ENCODE measurements at regions not wholly inside any gene's neighbourhood (a gene's known extent, or its start where the extent isn't known, plus 50 kb on each side); places are given as distances from the start of the nearest gene placed in this dataset.

DNA sequence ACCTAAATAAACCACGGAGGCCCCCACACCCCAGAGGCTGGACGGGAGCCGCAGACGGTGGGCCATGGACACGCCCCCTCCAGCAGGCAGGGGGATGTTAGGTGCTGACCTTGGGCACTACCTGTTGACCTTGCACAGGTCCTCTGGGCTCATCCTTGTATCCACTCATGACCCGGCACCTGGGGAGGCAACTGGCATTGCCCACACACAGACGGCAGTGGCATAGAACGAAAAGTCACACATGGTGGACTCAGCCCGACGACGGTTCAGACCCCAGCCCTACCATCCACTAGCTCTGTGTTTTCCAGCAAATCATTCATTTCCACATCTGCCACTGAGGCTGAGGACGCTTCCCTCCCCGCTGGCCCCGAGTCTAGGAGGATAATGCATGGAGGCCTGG lies 247.7 kb upstream of the PPP2R2D start:
- ATAC-seq: no peak

DNA sequence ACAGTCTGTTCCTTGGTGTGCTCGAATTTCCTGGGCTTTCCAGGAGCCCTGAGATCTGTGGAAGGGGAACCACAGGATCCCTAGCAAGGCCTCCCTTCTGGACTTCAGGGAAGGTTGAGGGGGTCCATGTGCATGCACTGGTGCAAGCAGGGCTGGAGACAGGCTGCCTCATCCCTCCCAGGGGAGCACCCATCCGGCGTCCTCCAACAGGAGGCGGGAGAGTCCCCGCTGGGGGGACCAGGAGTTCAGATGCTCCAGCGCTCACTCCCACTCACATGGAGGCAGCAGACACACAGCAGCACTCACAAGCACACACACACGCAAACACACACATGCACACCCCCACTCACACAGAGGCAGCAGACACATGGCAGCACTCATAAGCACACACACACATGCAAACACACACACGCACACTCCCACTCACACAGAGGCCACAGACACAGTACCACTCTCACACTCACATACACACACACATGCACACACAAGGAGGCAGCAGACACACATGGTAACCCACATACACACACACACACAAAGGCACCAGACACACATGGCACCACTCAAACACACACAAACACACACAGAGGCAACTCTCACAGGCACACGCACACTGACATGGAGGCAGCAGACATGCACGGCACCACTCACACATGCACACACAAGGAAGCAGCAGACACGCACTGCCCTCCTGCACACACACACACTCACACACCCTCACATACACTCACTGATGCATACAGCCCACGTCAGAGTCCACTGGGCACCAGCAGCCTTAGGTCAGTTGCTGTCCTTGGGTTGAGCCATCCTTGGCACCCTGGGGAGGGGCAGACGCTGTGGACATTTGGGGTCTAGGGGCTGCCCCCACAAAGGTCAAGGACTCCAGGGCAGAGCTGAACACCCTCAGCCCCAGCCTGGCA lies 247.0 kb upstream of the PPP2R2D start:
- ATAC-seq: no peak

DNA sequence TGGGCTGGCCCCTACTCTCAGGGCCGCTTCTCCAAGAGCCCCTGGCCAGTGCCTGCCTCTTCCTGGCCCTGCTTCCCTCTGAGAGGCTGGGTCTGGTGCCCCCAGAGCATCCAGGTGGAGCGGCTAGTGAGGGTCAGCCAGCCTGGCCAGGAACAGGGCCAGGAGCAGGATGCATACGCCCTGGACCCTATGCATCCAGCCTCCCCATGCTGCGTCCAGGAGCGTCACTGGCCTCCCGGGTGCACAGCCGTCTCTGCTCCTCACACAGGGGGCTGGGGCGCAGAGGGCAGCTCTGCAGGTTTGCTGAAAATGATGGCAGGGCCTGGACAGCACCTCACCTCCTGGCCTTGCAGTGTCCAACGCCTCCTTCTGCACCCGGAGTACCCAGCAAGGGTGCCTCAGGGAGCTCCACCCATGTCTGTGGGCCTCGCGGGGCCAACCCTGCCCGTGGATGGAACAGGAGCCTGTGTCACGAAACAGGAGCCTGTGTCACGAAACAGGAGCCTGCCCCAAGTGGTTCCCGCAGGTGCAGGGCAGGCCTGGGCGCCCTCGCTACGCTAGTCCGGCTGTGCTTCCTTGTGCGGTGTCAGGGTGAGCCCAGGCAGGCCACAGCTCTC lies 246.2 kb upstream of the PPP2R2D start:
- no peak for ATAC-seq

DNA sequence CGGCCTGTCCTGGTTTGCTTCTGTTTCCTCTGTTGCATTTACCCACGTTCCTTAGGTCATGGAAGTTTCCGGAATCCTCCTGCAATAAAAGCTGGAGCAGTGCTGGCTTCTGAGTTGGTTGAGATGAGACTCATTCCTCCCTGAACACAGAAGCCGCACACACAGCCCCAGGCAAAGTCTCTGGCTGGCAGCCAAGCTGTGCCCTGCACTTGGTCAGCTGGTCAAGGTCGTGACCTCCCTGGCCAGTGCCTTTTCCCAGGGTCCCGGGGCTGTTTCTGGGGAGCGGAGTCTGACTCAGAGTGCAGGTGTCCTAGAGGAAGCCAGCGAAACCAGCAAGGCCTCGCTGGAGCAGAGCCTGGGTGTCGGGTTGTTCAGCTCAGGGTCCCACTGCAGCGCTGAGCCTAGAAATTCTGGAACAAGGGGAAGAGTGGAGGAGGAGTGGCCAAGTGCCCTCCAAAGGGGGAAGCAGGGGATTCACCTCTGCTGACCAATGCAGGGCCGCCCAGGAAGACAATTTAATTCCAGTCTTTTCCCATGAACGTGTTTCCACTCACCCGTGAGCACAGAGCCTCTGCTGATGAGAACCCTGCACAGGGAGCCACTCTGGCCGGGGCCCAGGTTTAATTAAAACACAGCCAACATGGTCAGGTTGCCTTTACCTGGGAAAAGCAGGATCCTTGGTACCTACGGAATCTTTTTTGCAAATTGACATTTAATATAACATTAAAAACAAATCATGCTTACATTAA lies 245.5 kb upstream of the PPP2R2D start:
- ATAC-seq: no peak

DNA sequence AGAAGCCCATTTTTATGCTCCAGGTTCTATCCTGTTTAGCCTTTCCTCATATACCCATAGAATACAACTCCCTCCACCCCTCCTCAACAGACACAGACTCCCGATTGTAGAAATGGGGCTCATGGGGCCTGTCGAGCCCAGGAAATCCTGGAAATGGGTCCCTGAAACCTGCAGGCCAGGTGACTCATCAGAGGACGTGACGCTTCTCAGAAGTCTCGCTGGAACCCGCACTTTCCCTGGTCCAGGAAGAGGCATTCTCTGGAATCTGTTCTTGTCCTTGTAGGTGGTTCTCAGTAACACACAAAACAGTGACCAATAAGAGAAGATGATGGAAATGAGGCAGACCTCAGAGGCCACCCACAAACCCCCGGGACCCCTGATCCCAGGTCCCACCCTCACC lies 244.8 kb upstream of the PPP2R2D start:
- no peak for ATAC-seq

DNA sequence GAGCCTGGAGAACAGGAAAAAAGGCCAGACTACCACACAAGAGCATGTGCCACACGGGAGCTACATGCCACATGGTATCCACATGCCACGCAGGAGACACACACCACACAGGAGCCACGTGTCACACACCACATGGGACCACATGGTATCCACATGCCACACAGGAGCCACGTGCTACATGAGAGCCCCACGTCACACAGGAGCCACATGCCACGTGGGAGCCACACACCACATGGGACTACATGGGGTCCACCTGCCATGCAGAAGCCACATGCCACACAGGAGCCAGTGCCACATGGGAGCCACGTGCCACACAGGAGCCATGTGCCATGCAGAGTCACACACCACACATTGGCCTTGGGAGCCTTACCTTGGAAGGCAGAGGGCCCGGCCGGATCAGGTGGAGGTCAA lies 244.4 kb upstream of the PPP2R2D start:
- no peak for ATAC-seq

DNA sequence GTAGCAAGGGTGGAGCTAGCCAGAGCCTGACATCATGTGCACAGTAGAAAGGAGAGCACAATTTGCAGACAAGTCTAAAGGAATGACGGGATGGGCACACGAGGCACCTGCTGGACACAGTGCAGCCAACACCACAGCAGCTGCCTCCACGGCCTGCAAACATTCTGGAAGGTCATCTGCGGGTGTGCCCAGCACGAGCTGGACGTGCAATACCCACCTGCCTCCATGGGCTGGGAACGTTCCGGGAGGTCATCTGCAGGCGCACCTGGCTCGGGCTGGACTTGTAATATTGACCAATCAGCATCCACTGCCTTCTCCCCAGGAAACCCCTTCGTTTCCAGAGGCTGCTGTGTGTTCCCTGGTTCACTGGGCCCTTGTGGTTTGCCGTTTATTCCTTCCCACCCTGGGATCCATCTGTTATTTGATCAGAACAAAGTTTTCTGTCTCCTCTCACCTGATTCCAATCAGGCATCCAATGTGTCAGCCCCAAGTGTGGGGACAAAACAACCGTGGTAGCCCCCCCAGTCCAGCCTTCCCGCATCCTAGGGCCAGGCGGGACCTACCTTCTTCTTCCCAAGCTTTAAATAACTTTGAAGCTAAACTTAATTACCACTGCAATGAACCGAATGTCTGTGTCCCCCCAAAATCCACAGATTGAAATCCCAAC lies 243.4 kb upstream of the PPP2R2D start:
- ATAC-seq: no peak

DNA sequence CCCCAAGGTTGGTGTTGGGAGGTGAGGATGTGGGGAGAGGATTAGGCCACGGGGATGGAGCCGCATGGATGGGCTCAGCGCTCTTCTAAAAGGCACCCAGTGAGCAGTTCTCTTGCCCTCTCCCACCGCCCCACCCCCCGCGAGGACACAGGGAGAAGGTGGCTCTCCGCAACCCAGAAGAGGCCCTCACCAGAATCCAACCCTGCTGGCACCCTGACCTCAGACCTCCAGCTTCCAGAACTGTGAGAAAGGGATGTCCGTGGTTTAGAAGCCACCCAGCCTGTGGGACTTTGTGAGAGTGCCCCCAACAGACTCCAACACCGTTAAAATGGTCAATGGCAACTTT lies 242.8 kb upstream of the PPP2R2D start:
- ATAC-seq: no peak

DNA sequence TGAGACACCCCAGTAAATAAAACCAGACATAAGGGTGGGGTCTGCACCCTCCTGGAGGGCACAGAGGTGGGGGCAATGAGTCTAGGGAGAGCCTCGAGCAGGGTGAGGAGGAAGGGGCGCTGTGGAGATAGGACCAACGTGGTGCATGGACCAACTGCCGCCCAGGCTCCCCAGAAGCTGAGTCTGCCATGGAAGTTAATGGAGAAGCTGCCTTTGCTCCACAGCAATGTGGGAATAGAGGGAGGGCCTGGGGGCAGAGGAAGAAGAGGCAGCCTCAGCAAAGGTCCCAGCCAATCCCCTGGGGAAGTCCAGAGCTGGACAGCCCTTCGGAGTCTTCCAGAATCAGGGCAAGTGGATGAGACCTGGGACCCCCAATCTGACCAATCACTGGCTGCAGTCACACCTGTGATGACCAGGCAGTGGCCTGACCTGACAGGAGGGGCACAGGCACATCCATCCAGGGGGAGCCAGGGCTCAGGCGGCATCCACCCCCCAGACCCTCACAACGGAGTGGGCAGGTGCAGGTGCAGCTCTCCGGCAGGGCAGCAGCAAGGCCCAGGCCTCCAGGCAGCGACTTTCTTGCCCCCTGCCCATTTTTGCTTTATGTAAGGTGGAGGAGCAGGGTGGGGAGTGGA lies 242.2 kb upstream of the PPP2R2D start:
- no peak for ATAC-seq

DNA sequence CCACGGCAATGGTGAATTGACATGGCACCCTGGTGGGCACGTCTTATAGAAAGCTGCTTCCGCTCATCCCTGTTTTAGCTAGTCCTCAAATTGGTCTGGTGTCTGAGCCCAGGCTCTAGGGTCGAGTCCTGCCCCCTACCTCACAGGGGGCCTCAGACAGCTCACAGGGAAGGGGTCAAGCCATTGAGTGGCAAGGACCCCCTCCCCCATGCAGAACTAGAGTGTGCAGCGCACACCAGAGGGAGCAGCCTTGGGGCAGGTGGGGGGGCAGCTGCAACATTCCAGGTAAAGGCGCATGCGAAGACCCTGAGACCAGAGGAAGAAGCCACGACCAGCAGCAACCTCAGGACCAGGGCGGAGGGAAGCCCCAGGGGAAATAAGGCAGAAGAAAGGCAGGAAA lies 240.4 kb upstream of the PPP2R2D start:
- no peak for ATAC-seq

DNA sequence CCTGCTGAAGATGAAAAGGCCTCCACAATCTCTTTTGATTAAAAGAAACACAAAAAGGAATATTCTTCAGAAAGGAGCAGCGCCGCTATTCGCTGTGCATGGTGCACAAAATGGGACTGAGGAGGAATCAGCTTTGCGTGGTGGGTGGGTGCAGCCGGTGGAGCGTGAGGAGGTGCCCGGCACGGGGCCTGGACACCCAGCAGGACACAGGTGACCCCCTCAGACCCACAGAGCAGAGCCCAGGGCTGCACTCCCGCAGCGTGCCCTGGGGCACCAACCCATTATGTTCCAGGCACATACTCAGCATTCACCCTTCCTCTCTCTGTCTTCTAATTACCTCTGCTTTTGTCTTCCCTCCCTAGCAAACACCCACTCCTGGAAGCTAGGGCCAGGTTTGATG lies 238.0 kb upstream of the PPP2R2D start:
- ATAC-seq: no peak

DNA sequence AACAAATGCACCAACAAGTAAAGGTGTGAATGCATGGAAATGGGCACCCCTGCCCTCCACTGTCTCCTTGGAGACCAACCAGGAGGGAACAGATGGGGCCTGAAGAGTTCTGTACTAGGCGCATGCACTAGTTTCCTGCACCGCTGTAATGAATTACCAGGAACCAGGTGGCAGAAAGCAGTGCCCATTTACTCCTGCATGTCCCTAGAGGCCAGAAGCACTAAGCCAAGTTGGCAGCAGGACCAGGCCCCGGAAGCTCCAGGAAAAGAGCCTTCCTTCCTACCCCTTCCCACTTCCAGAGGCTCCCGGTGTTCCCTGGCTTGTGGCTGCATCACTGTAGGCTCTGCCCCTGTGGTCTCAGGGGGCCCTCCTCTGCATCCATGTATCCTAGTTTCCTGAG lies 237.5 kb upstream of the PPP2R2D start:
- ATAC-seq: no peak

DNA sequence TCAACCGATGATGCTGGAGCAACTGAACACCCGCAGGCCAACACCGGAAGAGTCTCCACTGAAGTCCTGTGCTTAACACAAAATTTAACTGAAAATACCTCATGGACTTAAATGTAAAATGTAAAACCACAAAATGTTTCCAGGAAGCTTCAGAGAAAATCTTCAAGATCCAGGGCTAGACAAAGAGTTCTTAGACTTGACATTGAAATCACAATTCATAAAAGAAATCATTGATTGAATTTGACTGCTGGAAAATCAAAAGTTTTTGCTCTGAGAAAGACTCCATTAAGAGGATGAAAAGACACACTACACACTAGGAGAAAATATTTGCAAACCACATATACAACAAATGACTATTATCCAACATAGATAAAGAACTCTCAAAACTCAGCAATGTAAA lies 234.7 kb upstream of the PPP2R2D start:
- no peak for ATAC-seq

DNA sequence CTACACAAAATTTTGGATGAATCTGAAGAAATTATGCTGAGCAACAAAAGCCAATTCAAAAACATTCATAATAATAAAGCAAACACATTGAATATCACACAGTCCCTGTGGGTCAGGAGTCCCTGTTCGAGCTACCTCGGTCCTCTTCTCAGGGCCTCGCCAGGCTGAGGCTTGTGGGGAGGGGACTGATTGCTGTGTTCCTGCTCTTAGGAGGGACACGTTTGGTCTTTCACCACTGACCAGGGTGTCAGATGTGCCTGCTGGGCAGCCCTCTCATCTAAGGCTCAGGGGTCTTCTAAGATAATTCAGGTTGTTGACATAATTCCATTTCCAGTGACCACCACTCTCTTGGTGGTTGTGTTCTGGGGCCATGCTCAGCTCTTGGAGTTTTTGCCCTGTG lies 233.8 kb upstream of the PPP2R2D start:
- ATAC-seq: no peak

DNA sequence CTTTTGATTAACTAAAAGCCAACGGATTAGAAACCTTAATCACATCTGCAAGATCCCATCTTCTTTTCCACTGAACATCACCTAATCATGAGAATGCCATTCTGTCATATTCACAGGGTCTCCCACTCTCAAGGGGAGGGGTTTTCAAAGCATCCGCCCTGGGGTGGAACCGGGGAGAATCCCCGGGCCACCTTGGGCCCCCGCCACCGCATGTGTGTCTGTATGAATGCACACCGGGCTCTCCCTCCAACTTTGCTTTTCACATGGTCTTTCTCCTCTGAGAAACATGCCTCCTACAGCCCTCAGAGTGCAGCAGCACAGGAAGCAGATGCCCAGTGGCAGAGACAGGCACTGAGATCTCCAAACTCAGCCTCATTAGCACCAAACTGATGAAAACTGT lies 233.2 kb upstream of the PPP2R2D start:
- no peak for ATAC-seq

DNA sequence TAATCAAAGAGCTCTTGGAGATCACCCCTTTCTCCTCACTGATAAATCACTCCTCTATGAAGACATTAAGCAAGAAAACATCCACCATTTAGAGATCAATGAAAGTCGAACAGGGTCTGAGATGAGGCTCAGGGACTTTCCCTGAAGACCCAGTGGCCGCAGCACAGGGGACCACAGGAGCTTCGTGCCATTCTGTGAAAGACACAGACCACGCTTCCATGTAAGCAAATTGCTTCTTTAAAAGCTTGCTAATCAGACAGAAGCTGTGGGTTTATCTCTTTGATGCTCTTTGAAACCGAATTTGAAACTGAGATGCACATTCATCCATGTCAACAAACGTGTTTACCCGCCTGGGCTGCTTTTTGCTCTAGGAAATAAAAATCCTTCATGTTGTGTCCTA lies 231.9 kb upstream of the PPP2R2D start:
- ATAC-seq: no peak

DNA sequence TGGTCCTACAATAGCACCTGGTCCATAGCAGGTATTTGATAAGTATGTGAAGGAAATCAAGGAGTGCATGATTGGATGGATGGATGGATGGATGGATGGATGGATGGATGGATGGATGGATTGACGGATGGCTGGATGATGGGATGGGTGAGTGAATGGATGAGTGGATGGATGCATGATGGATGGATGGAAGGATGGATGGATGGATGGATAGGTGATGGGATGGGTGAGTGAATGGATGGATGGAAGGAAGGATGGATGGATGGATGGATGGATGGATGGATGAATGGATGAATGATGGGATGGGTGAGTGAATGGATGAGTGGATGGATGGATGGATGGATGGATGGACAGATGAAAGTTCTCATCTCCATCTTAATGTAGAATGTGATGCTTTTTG lies 231.0 kb upstream of the PPP2R2D start:
- ATAC-seq: no peak

DNA sequence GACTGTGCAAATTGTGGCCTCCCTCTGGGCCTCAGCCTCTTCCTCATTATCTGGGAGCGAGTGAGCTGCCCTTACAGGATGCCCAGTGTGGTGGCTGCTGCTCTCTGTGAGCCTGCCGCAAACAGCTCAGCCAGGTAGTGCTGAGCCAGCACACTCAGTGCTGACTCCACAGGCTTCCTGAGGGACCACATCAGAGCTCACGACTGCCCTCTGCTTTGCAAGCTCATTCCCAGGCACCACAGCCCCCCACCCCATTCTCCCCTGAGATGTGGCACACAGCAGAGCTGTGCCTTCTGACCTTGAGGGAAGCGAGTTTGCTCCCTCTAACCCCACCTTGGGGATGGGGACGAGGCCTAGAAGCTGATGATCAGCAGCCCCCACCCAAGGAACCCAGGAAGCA lies 230.5 kb upstream of the PPP2R2D start:
- ATAC-seq: no peak

DNA sequence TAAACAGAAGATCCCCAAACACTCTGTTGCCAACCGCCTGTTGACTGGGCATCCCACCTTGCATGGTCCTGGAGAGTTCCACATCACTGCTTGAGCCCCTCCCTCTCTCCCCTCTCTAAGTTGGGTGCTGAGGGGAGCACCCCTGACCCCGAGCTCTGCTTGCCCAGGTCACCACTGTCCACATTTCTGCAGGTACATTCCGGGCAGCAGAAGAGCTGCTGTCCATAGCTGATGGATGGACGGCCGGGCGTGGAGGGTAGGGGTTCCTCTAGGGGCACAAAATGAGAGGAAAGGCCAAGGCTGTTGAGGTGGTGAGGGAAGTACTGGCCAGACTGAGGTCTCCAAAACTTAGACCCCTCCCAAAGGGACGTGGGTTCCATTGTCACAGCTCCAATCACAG lies 227.4 kb upstream of the PPP2R2D start:
- ATAC-seq: no peak

DNA sequence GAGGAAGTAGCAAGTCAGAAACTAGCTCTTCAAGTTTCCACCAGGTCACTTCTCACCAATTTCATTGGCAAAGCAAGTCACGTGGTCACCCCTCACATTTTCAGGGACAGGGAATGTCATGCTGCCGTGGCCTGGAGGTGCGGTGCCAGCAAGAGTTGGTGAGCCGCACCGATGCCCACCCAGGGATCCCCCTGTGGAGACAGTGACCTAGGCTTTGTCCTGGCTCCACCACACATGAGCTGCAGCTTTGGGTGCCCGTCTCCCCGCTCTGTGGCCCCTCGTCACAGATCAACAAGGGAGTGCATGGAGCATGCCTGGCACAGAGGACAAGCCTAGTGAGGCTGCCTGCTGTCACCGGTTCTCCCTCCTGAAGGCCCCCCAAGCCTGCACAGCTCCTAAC lies 226.7 kb upstream of the PPP2R2D start:
- no peak for ATAC-seq

DNA sequence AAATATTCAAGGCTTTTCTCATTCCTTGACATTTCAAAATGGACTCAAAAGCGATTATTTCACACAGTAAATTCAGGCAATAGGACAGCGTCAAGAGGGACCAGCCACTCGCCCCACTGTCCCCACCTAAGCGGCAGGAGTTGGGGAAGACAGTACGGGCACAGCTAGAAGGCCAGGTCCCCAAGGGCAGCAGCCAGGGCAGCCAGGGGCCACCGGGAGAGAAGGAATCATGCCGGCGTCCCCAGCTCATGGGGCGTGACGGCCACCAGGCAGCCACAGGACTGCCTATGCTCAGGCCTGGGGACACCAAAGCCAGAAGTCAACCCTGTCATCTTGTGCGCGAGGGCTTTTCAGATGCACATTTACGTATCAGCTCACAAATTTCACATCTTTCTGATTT lies 225.7 kb upstream of the PPP2R2D start:
- no peak for ATAC-seq

DNA sequence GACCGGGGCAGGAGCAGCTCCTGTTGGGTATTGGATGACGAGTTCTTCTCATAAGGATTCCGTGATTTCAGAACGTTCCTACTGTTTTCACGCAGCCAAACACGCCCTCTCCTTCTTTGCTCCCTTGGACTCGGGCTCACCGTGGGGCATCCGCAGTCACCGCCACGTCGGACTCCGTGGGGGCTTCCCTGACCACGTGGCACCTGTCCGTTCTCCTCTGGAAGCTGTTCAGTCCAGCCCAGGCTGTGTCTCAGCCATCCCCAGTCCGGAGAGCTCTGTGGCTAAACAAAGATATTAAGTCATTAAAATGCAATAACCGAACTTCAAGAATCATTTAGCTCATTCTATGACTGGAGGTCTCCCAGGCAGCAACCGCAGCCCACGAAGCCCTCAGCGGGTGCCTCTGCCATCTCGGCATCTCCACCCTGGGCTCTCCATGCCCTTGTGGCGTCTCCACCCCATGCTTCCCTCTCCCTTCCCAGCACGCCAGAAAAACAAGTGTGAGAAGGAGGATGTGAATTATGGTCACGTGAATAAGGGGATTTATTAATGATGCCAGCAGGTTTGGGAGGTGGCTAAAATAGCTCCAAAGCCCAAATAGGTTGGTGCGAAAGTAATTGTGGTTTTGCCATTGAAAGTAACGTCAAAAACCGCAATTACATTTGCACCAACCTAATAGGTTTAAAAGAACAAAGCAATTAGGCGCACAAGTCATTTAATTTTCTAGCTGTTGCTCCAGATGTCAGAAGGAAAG lies 224.6 kb upstream of the PPP2R2D start:
- no peak for ATAC-seq

All from activated CD4-positive, CD25-positive, alpha-beta regulatory T cell treated with anti-CD3 and anti-CD28 coated beads, Interleukin-2, amount 50 U/mL, for 24 hours (primary cell).